WERI-Rb-1 (cell line): ENCODE measurements at regions not wholly inside any gene's neighbourhood (a gene's known extent, or its start where the extent isn't known, plus 50 kb on each side); places are given as distances from the start of the nearest gene placed in this dataset.
"Not testable (repeated sequence)": the region's sequence is repeated elsewhere in the genome, so short reads cannot be mapped to it uniquely, and the experiment has no call there.

Experiments
- DNase-seq: peaks from one replicate; pipeline ENCODE4 v3.0.0-alpha.2; 2020
- H3K27ac ChIP-seq: fragments of 250-450 bp; sonication (Bioruptor Pico); 2 replicates; pipeline ENCODE4 v1.5.1; 2020; ENCODE audit warnings: mild to moderate bottlenecking, moderate library complexity
- H3K27me3 ChIP-seq: fragments of 250-450 bp; sonication (Bioruptor Pico); 2 replicates; pipeline ENCODE4 v1.5.1; 2021; ENCODE audit warnings: mild to moderate bottlenecking, low read depth, moderate library complexity; ENCODE audit not compliant: insufficient read depth, severe bottlenecking
- H3K36me3 ChIP-seq: fragments of 250-450 bp; sonication (Bioruptor Pico); 2 replicates; pipeline ENCODE4 v1.5.1; 2020; ENCODE audit warnings: mild to moderate bottlenecking, moderate library complexity
- H3K4me3 ChIP-seq: 2 replicates; pipeline ENCODE4 v1.5.1; 2011; ENCODE audit warnings: low read depth, mild to moderate bottlenecking, control low read depth, low read length
- H3K9me3 ChIP-seq: fragments of 250-450 bp; sonication (Bioruptor Pico); 2 replicates; pipeline ENCODE4 v1.5.1; 2021; ENCODE audit warnings: mild to moderate bottlenecking, moderate library complexity; ENCODE audit not compliant: severe bottlenecking
- TF ChIP-seq, protein P1 (sequence below): IDR thresholded peaks from 2 replicates; pipeline ENCODE4 v1.5.1; 2011; ENCODE audit warnings: low read depth, mild to moderate bottlenecking, control low read depth, inconsistent platforms, low read length

DNA sequence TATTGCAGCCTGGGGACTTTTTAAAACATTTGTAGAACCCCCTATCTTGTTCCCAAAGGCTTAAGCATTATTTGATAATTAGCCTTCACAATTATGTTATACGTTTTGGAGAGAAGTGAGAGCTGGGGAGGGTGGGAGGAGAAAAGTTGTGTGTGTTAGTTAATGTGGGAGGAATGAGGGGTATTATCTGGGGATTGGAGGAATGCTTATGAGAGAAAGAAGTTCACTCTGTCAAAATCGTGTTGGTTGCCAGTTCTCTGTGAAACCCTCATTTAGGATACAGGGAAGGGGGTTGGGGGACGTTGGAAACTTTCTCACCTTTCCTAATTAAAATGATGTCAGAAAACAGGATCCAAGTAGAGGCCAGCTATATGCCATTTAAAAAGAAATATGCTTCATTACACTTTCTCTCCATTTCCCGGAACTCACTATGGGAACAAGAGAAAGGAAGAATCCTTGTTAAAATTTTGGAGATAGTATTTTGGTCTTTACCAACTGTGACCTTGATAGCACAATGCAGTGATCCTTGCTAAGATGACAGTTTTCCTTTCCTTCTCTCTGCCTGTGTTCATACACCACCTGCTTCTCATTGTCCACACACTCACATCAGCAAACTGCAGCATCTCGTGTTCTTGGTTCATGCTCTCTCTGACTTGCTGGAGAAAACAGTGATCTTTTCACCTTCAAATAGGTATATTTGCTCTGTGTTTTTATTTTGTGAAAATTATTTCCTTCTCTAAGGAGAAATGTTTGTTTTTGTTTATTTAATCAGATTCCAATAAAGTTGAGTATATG, 336.7 kb upstream of the CLINT1 start:
- no peaks in the 10 kb centered on the region for H3K27me3 ChIP-seq
- H3K9me3 ChIP-seq = no peaks in the 10 kb centered on the region
- no peaks in the 10 kb centered on the region for H3K36me3 ChIP-seq
- no peak overlapping the region for H3K27ac ChIP-seq
- TF ChIP-seq, protein P1, sequence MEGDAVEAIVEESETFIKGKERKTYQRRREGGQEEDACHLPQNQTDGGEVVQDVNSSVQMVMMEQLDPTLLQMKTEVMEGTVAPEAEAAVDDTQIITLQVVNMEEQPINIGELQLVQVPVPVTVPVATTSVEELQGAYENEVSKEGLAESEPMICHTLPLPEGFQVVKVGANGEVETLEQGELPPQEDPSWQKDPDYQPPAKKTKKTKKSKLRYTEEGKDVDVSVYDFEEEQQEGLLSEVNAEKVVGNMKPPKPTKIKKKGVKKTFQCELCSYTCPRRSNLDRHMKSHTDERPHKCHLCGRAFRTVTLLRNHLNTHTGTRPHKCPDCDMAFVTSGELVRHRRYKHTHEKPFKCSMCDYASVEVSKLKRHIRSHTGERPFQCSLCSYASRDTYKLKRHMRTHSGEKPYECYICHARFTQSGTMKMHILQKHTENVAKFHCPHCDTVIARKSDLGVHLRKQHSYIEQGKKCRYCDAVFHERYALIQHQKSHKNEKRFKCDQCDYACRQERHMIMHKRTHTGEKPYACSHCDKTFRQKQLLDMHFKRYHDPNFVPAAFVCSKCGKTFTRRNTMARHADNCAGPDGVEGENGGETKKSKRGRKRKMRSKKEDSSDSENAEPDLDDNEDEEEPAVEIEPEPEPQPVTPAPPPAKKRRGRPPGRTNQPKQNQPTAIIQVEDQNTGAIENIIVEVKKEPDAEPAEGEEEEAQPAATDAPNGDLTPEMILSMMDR = no peak
- H3K4me3 ChIP-seq = no peak overlapping the region
- DNase-seq = no peak

DNA sequence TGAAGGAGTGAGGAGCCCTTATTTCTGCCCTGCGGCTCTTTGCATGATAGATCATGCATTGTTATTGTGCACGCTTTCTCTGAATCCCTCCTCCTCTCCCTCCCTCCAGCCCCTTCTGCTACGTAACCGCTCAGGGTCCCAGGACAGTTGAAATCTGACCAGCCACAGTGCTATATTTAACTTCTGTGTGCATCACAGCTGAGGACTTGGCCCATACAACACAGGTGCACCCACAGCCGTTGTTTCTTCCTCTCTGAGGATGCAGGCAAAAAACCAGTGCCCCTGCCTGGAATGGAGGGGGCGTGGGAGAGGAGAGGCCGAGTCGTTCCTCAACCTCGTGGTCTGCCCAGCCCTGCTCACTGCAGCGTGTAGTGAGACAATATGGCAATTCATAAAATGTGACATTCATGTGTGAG, 335.6 kb upstream of the CLINT1 start:
- no peak for DNase-seq
- no peaks in the 10 kb centered on the region for H3K9me3 ChIP-seq
- no peak overlapping the region for H3K27ac ChIP-seq
- no peaks in the 10 kb centered on the region for H3K27me3 ChIP-seq
- no peaks in the 10 kb centered on the region for H3K36me3 ChIP-seq
- H3K4me3 ChIP-seq = no peak overlapping the region
- TF ChIP-seq, protein P1 = no peak

DNA sequence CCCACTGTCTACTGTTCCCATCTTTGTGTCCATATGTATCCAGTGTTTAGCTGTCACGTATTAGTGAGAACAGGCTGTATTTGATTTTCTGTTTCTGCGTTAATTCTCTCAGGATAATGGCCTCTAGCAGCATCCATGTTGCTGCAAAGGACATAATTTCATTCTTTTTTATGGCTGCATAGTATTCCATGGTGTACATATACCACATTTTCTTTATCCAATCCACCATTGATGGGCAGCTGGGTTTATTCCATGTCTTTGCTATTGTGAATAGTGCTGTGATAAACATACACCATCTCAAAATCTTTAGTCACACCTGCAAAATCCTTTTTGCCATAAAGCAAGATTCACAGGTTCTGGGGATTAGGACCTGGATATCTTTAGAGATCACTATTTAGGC, 334.4 kb upstream of the CLINT1 start:
- not testable (repeated sequence) for H3K27me3 ChIP-seq, DNase-seq, H3K36me3 ChIP-seq, H3K9me3 ChIP-seq, H3K27ac ChIP-seq, H3K4me3 ChIP-seq

DNA sequence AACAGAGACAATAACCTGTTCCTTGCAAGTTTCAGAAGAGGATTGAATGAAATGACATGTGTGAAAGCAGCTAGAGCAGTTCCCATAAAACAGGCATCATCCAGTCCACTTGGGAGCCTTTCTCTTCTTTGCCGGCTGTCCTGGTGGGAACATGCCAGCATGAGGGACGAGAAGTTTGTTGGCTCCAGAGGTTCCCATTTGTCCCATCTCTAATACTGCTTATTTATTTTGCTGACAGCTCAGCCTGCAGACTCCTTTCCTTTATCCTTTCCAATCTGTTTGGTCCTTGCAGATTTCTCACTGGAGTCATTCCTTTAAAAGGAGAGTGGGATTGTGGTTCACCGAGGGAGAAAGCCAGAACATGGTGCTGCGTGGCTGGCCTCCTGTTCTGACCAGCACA, 321.5 kb upstream of the CLINT1 start:
- Histone ChIP-seq H3K27ac (no peak overlapping the region), H3K4me3 (no peak overlapping the region), H3K36me3 (no peaks in the 10 kb centered on the region), H3K9me3 (no peaks in the 10 kb centered on the region), H3K27me3 (no peaks in the 10 kb centered on the region)
- TF ChIP-seq, protein P1 = no peak
- no peak for DNase-seq

DNA sequence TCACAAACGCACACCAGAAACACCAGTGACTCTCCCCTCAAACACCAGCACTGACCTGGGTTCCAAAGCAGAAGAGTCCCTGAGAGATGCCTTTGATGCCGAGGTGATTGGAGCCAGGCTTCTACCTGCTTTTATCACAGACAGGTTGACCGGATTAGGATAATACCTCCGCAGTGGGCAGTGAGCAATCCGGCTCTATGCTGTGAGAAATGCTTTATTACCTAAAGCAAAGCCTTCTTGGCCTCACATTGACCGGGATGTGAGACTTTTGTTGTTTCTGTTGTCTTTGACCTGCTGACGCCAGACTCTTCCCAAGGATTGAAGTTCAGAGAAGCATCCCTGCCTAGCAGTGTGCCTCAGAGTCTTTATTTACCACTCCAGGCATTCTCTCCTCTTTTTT, 320.3 kb upstream of the CLINT1 start:
- TF ChIP-seq, protein P1 = no peak
- DNase-seq = peak; percentile 53
- H3K4me3 ChIP-seq = no peak overlapping the region
- H3K36me3 ChIP-seq = no peaks in the 10 kb centered on the region
- no peaks in the 10 kb centered on the region for H3K27me3 ChIP-seq
- H3K9me3 ChIP-seq = no peaks in the 10 kb centered on the region
- H3K27ac ChIP-seq = no peak overlapping the region

DNA sequence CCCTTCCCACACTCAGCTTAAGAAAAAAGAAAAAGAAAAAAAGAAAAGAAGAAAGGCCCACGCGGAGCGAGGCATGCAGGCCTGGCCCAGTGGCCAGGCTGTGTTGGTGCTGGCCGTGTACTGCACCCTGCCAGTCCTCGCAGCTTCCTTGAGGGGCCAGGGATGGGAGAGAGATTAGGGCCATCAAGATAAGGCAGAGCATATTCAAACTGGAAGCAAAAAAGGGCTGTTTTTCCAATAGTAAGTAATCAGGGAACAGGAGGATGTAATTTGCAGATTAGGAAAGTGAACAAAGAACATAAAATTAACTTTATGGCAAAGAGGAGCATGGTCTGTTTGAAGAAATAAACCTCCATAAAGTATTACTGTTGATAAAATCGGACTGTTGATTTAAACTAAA, 319.6 kb upstream of the CLINT1 start:
- no peak for DNase-seq
- TF ChIP-seq, protein P1 = no peak
- no peaks in the 10 kb centered on the region for H3K27me3 ChIP-seq

More for the DNA sequence above, 319.6 kb upstream of the CLINT1 start:
- no peaks in the 10 kb centered on the region for H3K9me3 ChIP-seq
- H3K36me3 ChIP-seq = no peaks in the 10 kb centered on the region
- H3K4me3 ChIP-seq = no peak overlapping the region
- H3K27ac ChIP-seq = no peak overlapping the region
